ENCODE measurements at regions not wholly inside any gene's neighbourhood (a gene's known extent, or its start where the extent isn't known, plus 50 kb on each side); places are given as distances from the start of the nearest gene placed in this dataset.

DNA sequence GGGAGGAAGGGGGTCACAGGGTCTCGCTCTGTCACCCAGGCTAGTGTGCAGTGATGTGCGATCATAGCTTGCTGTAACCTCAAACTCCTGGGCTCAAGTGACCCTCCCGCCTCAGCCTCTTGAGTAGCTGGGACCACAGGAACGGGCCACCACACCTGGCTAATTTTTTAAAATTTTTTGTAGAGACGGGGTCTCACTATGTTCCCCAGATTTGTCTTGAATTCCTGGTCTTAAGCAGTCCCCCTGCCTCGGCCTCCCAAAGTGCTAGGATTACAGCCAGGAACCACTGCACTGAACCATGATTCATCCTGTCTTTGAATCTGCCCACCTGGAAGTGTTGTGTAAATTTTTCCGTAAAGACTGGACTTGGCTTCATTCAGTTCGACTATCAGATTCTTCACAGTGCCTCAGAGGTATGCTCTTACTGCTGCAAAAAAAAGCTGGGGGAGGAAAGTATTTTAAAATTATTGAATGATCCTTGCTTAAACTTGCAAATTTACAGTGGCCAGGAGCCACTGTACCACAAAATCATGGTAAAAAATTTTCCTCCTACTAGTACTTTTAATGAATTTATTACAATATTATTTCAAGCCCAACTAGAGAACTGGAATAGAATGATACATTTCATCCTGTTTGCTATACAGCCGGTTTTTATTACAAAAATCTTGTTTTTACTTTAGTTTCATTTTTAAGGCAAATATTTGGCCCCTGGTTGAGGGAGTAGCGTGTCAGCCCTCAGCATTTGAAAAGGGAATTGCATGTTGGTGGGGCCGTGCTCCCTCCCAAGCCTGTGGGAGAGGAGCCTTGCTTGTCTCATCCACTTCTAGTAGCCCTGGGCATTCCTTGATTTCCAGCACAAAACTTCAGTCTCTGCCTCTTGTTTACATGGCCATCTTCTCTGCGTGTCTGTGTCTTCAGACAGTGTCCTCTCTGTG lies 202.5 kb upstream of the SGK1 start:
- DNase-seq = no peak

DNA sequence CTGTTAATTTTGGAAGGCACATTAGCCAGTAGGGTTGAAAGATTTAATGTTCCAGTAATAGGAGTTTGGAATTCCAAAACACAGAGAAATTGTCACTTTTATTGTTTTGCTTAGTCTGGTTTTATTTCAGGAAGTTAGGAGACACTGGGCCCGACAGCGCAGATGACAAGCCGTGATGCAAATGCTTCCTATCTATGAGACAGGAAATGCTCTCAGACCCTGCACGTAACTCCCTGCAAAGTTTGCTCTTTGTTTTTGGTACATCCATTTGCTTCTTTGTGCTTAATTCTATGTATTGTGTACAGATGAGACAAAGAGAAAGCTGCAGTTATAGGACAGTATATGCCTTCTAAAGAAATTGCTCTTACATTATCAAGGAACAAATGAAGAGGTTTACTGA lies 201.6 kb upstream of the SGK1 start:
- DNase-seq = no peak

DNA sequence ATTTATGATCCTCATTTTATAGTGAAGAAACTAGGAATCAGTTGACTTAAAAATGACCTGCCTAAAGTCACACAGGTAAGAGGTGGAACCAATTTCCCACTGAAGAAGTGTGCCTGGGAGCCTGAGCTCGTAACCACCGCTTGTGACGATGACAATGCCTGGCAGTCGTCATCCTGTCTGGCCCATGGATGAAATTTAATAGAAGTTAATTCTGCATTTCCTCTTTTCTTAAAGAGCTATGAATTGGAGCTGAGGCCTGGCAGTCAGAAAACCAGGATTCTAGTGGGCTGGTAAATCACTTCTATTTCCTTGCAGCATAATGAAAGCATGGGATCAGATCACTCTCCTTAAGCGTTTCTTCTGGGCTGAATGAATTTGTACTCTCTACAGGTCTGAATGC lies 200.0 kb upstream of the SGK1 start:
- no peak for DNase-seq

DNA sequence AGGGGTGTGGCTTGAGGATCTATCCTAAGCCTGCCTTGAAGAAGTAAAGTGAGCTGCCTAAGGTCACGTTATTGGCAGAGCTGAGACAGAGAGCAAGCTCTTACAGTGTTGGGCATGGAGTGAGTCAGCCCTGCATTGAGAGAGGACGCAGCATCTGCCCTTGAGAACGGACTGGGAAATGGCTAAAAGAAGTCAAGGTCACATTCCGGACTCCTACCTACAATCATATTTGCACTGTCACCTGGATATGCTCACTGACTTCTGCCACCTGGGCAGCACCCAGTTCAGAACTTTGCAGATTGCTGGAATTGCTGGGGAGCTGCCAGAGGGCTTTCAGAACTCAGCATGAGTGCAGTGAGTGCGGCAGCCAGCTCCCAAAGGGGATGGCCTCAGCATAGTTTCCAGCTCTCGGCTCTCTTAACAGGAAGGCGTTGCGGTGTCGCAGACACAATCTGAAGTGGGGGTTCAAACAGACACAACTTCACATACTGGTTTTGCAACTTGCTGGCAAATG lies 199.3 kb upstream of the SGK1 start:
- DNase-seq = peak in 1 of 2 donors; percentile 45

DNA sequence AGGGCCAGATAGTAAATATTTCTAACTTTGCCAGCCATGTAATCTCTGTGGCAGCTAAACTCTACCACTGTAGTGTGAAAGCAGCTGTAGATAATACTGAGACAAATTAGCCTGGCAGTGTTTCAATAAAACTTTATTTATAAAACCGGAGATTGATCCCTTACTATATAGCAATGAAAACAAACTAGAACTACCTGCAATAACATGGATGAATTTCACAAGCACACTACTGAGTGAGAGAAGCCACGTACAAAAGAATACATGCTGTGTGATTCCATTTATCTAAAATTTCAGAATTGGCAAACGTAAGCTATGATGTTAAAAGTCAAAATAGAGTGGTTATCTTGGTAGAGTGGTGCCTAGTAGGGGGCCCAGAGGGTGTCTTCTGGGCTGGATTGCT lies 198.7 kb upstream of the SGK1 start:
- no peak for DNase-seq

DNA sequence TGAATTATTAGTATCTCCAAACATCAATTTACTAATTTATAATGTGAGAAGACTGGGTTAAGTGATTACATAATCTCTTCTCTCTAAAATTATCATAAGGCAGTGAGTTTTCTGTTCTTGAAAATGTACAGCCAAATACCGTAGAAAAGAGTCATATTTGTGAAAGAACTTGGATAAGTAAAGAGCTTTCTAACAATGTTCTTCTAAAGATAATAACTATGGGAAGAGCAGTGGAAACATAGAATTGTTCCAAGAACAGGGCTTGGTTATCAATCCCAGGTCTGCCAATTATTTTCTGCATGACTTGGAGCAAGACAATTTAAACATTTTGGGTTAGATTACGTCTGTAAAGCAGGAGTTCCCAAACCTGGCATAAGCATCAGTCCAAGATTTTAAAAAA lies 198.1 kb upstream of the SGK1 start:
- DNase-seq = no peak

DNA sequence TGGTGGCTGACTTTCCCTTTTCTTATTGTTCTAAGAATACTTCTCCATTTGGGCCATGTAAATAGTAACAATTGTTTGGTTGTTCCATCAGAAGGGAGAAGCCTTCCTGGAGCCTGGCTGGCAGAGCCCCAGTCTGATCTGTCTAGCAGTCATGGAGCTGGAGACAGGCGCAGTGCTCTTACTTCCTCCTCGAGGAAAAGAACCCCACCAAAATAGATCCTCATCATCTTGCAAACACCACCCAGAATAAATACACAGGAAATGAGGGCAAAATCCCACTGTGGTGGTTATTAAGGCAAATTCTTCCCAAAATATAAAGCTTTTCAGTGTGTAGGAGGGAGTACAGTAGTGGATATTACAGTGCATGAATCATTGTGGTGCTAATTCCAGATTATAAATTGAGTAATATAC lies 195.1 kb upstream of the SGK1 start:
- peak; percentile 28 to 50 for DNase-seq

DNA sequence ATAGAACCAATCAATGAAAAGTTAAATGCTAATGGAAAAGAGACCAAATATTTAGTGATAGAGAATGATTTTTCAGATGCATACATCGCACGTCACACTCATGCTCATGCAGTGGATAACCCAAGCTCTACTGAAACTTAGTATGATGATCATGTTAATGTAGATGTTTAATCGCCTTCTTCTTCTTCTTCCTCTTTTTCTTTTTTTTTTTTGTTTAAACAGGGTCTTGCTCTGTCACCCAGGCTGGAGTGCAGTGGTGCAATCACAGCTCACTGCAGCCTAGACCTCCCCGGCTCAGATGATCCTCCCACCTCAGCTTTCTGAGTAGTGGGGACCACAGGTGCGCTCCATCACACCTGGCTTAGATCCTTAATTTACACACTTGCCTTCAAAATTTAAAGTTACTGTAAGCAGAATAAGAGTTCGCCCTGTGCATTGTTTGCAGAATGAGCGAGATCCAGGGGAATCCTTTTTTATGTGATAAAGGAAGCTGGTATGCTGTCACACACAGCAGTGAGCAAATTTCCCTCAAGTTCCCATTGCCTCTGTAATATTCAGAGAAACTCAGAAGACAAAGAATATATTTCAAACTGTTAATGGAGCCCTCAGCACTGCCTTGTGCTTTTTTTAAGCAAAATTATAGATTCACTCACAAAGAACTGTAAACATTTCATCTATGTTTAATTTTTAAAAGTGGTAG lies 194.2 kb upstream of the SGK1 start:
- no peak for DNase-seq

DNA sequence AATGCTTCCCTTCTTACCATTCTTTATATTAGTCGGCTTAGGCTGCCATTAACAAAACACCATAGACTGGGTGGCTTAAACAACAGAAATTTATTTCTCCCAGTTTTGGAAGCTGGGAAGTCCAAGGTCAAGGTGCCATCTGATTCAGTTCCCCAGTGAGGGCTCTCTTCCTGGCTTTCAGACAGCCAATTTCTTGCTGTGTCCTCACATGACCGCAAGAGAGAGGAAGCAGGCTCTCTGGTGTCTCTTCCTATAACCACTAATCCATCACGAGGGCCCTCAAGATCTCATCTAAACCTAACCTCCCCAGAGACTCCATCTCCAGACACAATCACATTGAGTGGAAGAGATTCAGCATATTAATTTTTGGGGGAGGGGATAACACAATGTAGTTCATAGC lies 193.0 kb upstream of the SGK1 start:
- DNase-seq = no peak

DNA sequence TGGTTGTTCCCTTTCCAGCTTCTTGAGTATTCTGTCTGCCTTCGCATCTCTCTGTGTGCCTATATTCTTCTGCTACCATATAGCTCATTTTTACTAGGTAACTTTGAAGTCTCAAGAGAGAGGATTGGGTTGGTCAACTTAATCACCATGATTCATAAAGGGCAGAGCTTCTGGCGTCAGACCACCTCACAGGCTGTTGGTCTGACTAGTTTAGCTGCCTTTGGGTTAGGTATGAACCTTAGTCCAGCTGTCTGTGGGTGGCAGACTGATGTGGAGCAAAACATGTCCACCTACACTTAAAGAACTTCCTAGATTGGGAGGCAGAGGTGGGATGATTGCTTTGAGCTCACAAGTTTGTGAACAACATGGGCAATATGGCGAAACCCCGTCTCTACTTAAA lies 192.2 kb upstream of the SGK1 start:
- no peak for DNase-seq

DNA sequence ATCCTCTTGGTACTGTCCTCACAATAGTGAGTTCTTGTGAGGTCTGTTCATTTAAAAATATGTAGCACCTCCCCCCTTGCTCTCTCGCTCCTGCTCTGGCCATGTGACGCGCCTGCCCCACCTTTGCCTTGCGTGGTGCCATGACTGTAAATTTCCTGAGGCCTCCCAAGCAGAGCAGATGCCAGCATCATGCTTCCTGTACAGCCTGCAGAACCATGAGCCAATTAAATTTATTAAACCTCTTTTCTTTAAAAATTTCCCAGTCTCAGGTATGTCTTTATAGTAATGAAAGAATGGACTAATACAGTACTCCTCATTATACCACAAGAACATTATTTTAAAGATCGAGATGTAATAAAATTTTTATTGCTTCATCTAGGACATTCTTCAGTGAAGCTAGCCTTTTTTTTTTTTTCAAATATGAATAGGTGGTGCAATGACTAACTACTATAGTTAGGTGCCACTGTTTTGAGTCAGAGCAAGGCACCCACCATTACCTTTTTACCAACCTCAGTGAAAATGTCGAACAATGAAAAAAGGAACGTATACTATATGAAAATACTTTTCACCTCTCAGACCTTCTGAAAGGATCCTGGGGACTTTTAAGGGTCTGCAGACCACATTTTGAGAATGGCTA lies 191.1 kb upstream of the SGK1 start:
- no peak for DNase-seq

DNA sequence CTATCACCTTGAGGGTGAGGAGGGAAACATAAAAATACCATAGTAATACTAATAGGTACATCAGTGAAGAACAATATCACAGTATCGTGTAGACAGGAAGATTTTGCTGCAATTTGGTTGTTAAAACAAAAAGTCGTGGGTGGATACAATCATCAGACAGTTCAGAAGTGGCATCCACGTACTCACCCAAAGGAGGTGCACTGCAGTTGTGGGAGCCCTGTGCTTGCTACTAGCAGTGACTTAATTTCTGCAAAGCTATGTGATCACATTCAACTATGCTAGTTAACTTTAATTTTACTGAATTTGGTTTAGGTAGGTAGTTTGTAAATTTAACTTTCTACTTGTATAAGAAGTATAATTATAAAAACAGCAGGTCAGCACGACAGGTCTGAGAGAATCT lies 188.2 kb upstream of the SGK1 start:
- DNase-seq = no peak

DNA sequence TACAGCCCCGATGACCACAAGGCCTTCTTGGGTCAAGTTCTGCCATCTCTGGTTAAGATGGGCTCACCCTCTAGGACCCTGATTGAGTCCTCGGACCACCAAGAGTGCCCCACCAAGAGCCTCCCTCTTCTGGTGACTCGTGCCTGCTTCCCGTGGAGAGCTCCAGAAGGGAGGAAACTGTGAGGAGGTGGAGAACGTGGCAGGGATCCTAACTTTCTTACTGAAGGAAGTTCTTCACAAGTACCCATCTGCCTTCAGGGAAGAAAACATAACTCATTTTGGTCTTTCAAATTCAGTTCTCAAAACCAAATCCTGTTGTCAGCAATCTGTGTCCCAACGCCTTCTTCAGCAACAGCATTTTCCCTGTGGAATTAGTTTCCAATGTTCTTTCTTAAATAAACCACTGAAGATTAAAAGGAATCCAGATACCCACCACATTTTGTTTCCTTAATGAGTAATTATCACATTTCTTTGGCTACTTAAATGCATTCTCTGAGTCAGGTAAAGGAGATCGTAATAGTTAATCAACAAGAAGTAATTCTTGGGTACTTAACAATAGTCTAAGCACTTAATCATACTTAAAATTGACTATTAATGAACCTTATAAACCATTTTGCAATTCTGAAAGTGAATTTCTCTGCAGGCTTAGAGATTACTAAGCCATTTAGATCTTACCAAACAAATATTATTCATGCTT lies 185.8 kb upstream of the SGK1 start:
- DNase-seq = peak in 1 of 2 donors; percentile 33

DNA sequence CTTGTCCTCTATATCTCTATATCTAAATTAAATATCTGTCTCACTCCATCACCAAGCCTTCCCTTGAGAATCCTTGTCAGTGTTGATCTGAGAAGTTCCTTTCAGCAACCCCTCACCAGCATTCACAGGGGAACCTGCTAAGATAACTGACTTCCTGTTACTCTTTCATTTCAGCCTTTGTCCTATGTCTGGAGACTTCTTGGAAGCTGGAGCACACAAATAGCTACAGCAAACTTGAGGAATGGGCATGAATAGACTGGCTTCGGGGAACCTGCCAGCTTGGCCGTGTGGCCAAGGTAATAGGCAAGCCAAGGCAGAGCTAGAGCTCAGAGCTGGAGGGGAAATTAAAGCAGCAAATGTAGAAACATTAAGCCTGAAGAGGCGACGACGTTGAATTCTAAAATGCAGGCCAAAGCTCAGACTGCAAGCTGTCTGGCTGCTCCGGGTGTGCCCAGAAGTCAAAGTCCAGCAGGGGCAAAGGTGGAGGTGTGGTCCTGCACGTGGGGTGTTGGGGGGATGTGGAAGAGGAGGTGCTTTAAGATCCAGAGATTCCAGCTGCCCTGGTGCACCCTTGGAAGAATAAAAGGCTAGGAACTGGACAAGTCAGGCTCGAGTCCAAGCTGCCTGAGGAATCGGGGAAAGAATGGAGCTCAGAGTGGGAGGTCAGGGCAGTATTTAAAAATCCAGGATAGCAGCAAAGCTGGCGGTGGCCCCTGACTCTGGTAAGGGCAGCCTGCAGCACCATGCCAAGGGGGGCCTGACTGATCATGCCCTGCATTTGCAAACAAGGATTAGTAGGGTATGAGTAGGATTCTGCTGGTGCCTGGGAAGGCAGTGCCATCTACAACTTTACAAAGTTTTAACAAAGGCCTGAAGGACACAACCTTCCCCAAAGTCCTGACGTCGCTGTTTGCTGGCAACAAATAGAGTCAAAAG lies 185.0 kb upstream of the SGK1 start:
- DNase-seq = peak; percentile 27 to 38

DNA sequence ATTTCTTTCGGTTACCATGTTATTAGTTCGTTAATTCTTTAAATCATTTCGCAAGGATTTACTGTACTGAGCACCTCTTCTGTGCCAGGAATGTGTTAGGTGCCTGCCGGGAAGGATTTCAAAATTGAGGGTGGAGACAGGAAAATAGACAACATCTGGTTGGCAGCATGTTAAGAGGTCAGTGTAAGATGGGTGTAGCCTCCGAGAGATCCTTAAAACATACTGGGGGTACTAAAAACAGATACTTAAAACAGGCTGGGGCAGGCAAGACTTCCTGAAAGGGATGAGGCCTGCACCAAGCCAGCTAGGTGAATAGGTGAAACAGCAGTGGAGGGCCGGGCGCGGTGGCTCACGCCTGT lies 178.0 kb upstream of the SGK1 start:
- no peak for DNase-seq

DNA sequence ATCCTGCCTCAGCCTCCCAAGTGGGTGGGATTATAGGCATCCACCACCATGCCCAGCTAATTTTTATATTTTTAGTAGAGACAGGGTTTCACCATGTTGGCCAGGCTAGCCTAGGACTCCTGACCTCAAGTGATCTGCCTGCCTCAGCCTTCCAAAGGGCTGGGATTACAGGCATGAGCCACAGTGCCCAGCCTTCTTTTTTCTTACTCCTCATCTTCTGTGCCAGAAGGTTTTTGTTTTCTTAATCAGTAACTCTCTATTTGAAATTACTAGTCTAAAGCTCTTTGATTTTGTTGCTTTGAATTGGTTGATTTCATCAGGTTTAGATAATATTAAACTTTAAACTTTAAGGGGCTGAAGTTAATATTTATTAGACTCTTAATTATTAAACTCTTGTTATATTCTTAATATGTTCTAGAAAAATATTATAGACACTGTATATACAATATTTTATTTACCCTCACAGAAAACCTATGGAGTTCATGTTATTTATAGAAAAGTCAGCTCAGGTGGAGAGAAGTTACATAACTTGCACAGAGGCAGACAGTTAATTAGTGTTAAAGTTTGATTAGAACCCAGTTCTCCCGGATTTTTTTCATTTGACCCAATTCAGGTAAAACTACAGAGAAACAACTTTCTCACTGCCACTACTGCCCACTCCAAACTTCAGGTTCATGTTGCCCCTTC lies 177.4 kb upstream of the SGK1 start:
- DNase-seq = no peak

DNA sequence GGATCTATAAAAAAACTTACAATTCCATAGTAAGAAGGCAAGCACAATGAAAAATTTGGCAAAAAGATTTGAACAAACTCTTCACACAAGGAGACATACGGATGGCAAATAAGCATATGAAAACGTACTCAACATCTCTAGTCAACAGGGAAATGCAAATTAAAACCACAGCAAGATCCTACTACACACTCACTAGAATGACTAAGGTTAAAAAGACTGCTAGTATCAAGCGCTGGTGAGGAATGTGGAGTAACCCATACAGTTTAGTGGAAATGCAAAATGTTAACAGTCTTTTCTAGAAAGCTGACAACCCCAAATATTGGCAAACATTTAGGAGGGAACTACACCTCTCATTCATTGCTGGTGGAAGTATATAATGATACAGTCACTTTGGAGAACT lies 175.9 kb upstream of the SGK1 start:
- no peak for DNase-seq

DNA sequence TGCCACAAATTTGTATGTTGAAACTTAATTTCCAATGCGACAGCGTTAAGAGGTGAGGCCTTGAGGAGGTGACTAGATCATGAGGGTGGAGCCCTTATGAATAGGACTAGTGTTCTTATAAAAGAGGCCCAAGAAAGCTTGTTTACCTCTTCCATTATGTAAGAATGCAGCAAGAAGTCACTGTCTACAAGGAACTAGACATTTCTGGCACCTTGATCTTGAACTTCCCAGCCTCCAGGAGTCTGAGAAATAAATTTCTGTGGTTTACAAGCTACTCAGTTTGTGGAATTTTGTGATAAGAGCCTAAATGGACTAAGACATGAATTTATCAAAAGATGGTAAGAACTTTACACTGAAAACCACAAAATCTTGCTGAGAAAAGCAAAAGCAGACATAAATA lies 173.6 kb upstream of the SGK1 start:
- DNase-seq = no peak

DNA sequence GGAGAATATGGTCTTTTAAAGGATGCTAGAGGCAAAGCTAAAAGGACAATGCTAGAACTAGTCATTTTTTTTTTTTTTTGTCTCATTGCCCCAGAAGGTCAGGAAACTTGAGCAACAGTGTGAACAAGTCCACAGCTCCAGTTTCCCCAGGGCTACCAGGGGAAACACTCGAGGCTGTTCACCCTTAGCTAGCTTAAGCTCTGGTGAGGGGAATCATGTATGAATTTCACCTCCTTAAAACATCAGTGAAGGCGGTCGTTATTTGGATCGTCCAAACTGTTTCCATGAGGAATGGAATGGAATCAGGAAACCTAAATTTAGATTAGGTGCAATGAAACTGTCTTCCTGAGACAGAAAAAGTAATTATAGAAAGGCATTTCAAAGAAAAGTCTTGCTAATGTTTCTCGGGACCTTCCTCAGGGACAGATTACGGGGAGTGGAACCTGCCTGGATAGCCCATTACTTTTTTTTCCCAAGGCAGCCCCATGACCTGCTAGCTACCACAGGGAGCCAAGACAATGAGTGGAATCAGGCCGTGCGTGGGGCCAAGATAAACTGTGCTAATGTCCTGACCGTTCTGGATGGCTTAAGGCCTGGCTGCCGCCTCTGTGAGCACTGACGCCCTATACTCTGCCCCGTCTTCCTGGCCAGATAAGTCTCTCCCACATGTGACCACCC lies 164.8 kb upstream of the SGK1 start:
- DNase-seq = no peak

DNA sequence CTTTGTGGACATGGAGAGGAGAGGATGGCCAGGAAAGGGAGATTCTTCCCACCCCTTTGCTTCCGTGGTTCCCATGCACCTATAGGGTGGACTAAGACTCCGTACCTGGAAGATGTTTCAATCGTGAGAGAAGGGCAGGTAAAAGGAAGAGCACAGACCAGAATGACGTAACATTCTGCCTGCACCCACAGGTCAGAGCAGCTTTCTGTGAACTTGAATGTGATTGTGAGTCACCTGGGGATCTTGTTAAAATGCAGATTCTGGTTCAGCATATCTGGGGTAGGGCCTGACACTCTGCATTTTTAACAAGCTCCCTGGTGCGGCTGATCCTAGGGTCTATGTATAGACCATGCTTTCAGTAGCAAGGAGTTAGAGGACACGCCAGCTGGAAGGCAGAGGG lies 164.1 kb upstream of the SGK1 start:
- no peak for DNase-seq

DNA sequence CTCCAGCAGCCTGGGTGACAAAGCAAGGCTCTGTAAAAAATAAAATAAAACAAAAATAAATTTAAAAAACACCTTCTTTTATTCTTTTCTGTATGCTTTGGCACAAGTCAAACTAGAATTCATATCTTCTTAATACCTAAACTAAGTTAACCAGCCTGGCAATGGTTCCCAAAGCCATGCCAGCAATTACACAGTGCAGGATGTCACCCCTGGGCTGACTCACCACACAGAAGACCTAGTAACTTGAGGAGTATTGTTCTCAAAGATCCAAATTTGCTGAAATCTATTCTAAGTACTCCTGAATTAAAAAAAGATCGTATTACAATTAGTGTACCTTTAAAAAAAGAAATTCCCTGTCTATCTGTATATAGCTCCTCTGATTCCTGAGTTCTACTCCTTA lies 162.7 kb upstream of the SGK1 start:
- no peak for DNase-seq

Measured in hippocampal formation (tissue), 2 donors.